ENCODE measurements at regions not wholly inside any gene's neighbourhood (a gene's known extent, or its start where the extent isn't known, plus 50 kb on each side); places are given as distances from the start of the nearest gene placed in this dataset.

DNA sequence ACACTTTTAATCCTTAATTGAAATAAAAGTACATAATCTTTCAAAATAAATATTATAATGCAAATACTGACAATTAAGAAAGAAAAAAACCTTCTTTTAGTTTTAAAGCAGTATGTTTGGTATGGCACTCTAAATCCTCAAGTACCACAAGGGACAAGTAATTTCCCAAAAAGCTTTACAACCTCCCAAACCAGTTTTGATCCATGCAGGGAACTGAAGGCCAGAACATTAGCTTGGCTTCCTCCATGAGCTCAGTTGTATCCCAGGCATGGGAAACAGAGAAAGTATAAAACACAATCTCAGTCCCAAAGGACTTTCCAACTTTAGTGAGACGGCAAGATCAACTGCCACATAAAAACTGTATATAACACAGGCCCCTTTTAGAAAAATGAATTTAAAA lies 82.2 kb downstream of the ZNF330 start:
- Histone ChIP-seq H3K4me3 (ENCODE audit: low read depth, low read length, poor library complexity, severe bottlenecking) (no peak overlapping the region), H3K9me3 (ENCODE audit: low read depth, low read length, poor library complexity, severe bottlenecking) (no peaks in the 10 kb centered on the region), H3K4me1 (ENCODE audit: insufficient read depth, low read length, poor library complexity, severe bottlenecking) (no peaks in the 10 kb centered on the region), H3K27me3 (replicated peaks; ENCODE audit: insufficient read depth, low read depth, low read length, poor library complexity) (no peaks in the 10 kb centered on the region), H3K27ac (ENCODE audit: low read depth, low read length, poor library complexity, severe bottlenecking) (no peak overlapping the region), H3K36me3 (ENCODE audit: insufficient read depth, low read length, poor library complexity, severe bottlenecking) (no peaks in the 10 kb centered on the region)
- ChIA-PET POLR2A (ENCODE audit: low non-redundant PET) (no interaction called here), CTCF (no interaction called here)
- intact Hi-C loops (cut with micrococcal nuclease; ENCODE audit: unreplicated experiment): loop anchor here (10.0 kb wide), 1 partner anchor 1542 kb away; the partner anchor contains the start of gene INPP4B
- no peak for DNase-seq (ENCODE audit: low spot score)
- BruUV-seq (replicated peaks): no TSS peak
- TF ChIP-seq CTCF (conservative IDR thresholded peaks at IDR 0.05; ENCODE audit: low read depth, low read length) (no peak), EZH2 (IDR thresholded peaks at IDR 0.05; ENCODE audit: borderline replicate concordance, low read depth, low read length, poor library complexity, severe bottlenecking) (no peak)

DNA sequence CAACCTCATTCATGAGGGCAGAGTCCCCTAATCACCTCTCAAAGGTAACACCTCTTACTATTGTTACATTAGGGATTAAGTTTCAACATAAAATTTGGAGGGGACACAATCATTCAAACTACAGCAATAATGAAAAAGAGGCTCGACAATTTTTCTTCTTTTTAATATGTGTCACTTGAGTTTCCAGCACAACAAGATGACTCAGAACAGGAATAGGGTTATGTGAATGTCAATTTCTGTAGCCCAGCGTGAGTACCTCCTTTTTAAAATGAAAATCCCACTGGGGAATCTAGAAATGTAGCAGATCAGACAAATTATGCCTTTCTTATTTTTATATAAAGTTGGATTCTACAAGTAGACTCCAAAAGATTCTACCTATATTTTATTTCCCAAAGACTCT lies 83.7 kb downstream of the ZNF330 start:
- CTCF ChIA-PET: no interaction called here
- POLR2A ChIA-PET (ENCODE audit: low non-redundant PET): no interaction called here
- TF ChIP-seq EZH2 (IDR thresholded peaks at IDR 0.05; ENCODE audit: borderline replicate concordance, low read depth, low read length, poor library complexity, severe bottlenecking): no peak
- no peaks in the 10 kb centered on the region for H3K27me3 ChIP-seq (replicated peaks; ENCODE audit: insufficient read depth, low read depth, low read length, poor library complexity)
- DNase-seq (ENCODE audit: low spot score): no peak
- H3K4me3 ChIP-seq (ENCODE audit: low read depth, low read length, poor library complexity, severe bottlenecking): no peak overlapping the region
- intact Hi-C loops (cut with micrococcal nuclease; ENCODE audit: unreplicated experiment): loop anchor here (10.0 kb wide), 1 partner anchor 1540 kb away; the partner anchor contains the start of gene INPP4B
- no peaks in the 10 kb centered on the region for H3K4me1 ChIP-seq (ENCODE audit: insufficient read depth, low read length, poor library complexity, severe bottlenecking)
- no peak overlapping the region for H3K27ac ChIP-seq (ENCODE audit: low read depth, low read length, poor library complexity, severe bottlenecking)
- no TSS peak for BruUV-seq (replicated peaks)
- H3K36me3 ChIP-seq (ENCODE audit: insufficient read depth, low read length, poor library complexity, severe bottlenecking): no peaks in the 10 kb centered on the region
- H3K9me3 ChIP-seq (ENCODE audit: low read depth, low read length, poor library complexity, severe bottlenecking): no peaks in the 10 kb centered on the region

- no TSS peak for BruUV-seq (replicated peaks)
These were observed 85.6 kb downstream of the ZNF330 start for GRCh38 chr4:141306331-141306730.

More at GRCh38 chr4:141306331-141306730, 85.6 kb downstream of the ZNF330 start:
- Histone ChIP-seq H3K27me3 (replicated peaks; ENCODE audit: insufficient read depth, low read depth, low read length, poor library complexity) (no peaks in the 10 kb centered on the region), H3K27ac (ENCODE audit: low read depth, low read length, poor library complexity, severe bottlenecking) (no peak overlapping the region), H3K4me1 (ENCODE audit: insufficient read depth, low read length, poor library complexity, severe bottlenecking) (no peaks in the 10 kb centered on the region), H3K36me3 (ENCODE audit: insufficient read depth, low read length, poor library complexity, severe bottlenecking) (no peaks in the 10 kb centered on the region), H3K9me3 (ENCODE audit: low read depth, low read length, poor library complexity, severe bottlenecking) (no peaks in the 10 kb centered on the region), H3K4me3 (ENCODE audit: low read depth, low read length, poor library complexity, severe bottlenecking) (no peak overlapping the region)
- CTCF ChIA-PET: interaction anchor here (0.6 kb wide), 1 partner anchor 11 kb away, joined by 5 read pairs; no protein-coding TSS in a partner anchor
- intact Hi-C loops (cut with micrococcal nuclease; ENCODE audit: unreplicated experiment): loop anchor here (5.0 to 10.0 kb wide), 3 partner anchors 406 to 1776 kb away; partner anchors contain the start of gene INPP4B
- POLR2A ChIA-PET (ENCODE audit: low non-redundant PET): no interaction called here
- no peak for DNase-seq (ENCODE audit: low spot score)
- TF ChIP-seq CTCF (conservative IDR thresholded peaks at IDR 0.05; ENCODE audit: low read depth, low read length): no peak
- TF ChIP-seq EZH2 (IDR thresholded peaks at IDR 0.05; ENCODE audit: borderline replicate concordance, low read depth, low read length, poor library complexity, severe bottlenecking): no peak

Measured in A673 (cell line).